Keratinocyte (primary cell): ENCODE measurements at regions not wholly inside any gene's neighbourhood (a gene's known extent, or its start where the extent isn't known, plus 50 kb on each side); places are given as distances from the start of the nearest gene placed in this dataset.
"Not testable (repeated sequence)": the region's sequence is repeated elsewhere in the genome, so short reads cannot be mapped to it uniquely, and the experiment has no call there.

Experiments
- DNase-seq: peaks from one replicate; pipeline ENCODE4 v3.0.0-alpha.2; 2011; ENCODE audit warnings: low read depth, missing footprints, low spot score
- FAIRE-seq: peaks from 2 replicates; lab custom pipeline; 2011; peaks lifted over from hg19 to GRCh38; lab: Jason Lieb, UNC
- H2AFZ ChIP-seq: 2 replicates; pipeline ENCODE4 v1.6.0; 2012; ENCODE audit warnings: low read length, control low read depth, inconsistent platforms; ENCODE audit not compliant: control insufficient read depth
- H3K27ac ChIP-seq: 2 replicates; pipeline ENCODE4 v1.5.1; 2011; ENCODE audit warnings: low read length; ENCODE audit not compliant: control insufficient read depth, insufficient read depth
- H3K27me3 ChIP-seq: 3 replicates; pipeline ENCODE4 v1.6.0; 2011; ENCODE audit warnings: low read length; ENCODE audit not compliant: control insufficient read depth, insufficient read depth; ENCODE audit errors: extremely low read depth
- H3K36me3 ChIP-seq, 2 experiments: 2 replicates in 1 of 2; 3 replicates in 1 of 2; pipeline ENCODE4 v1.5.1; 2011; ENCODE audit warnings: low read length in 2 of 2, mild to moderate bottlenecking in 1 of 2; ENCODE audit not compliant: control insufficient read depth in 2 of 2, insufficient read depth in 2 of 2; ENCODE audit errors: extremely low read depth in 1 of 2
- H3K4me1 ChIP-seq: 3 replicates; pipeline ENCODE4 v1.5.1; 2011; ENCODE audit warnings: low read length; ENCODE audit not compliant: control insufficient read depth, insufficient read depth; ENCODE audit errors: extremely low read depth
- H3K4me2 ChIP-seq: 3 replicates; pipeline ENCODE4 v1.6.0; 2011; ENCODE audit warnings: low read depth, low read length; ENCODE audit not compliant: control insufficient read depth, insufficient read depth; ENCODE audit errors: extremely low read depth
- H3K4me3 ChIP-seq, 3 experiments: fragments of 200-600 bp in 1 of 3; sonication (generic) in 1 of 3; 2 replicates in 2 of 3; 3 replicates in 1 of 3; pipeline ENCODE4 v1.5.1; 2011 to 2016; ENCODE audit warnings: low read length in 3 of 3, mild to moderate bottlenecking in 3 of 3, control low read depth in 2 of 3, inconsistent platforms in 1 of 3, low read depth in 1 of 3, mixed read lengths in 1 of 3, mixed run types in 1 of 3, moderate library complexity in 1 of 3; ENCODE audit not compliant: control insufficient read depth in 2 of 3, insufficient read depth in 2 of 3; ENCODE audit errors: extremely low read depth in 1 of 3
- H3K79me2 ChIP-seq: 2 replicates; pipeline ENCODE4 v1.6.0; 2012; ENCODE audit warnings: low read length; ENCODE audit not compliant: control insufficient read depth, insufficient read depth
- H3K9ac ChIP-seq: 3 replicates; pipeline ENCODE4 v1.6.0; 2011; ENCODE audit warnings: low read length; ENCODE audit not compliant: control insufficient read depth, insufficient read depth; ENCODE audit errors: extremely low read depth
- H3K9me1 ChIP-seq: 3 replicates; pipeline ENCODE4 v1.6.0; 2011; ENCODE audit warnings: low read length; ENCODE audit not compliant: control insufficient read depth, insufficient read depth; ENCODE audit errors: extremely low read depth
- H3K9me3 ChIP-seq: 2 replicates; pipeline ENCODE4 v1.5.1; 2012; ENCODE audit warnings: low read depth, low read length; ENCODE audit not compliant: control insufficient read depth
- H4K20me1 ChIP-seq: 3 replicates; pipeline ENCODE4 v1.6.0; 2011; ENCODE audit warnings: low read length; ENCODE audit not compliant: control insufficient read depth, insufficient read depth; ENCODE audit errors: extremely low read depth
- EZH2 ChIP-seq: IDR thresholded peaks from one replicate; pipeline ENCODE4 v1.6.1; 2012; ENCODE audit warnings: inconsistent platforms, mild to moderate bottlenecking, low read length, moderate library complexity
- dilution Hi-C: fragments of 300-500 bp; cut with MboI; formaldehyde crosslinking; loops from one replicate; pipeline ENCODE4 v1.7.0; 2020; ENCODE audit warnings: low sequenced_read_pairs; ENCODE audit not compliant: extremely low pct_ligation_motif_present
- TF ChIP-seq, protein P1 (sequence below), 3 experiments: IDR thresholded peaks in 1 of 3; conservative IDR thresholded peaks in 1 of 3; optimal IDR thresholded peaks in 1 of 3; 2 replicates in 2 of 3; 3 replicates in 1 of 3; pipeline versions ENCODE3 to v1.5.1; 2011; ENCODE audit warnings: low read length in 3 of 3, mild to moderate bottlenecking in 3 of 3, moderate library complexity in 2 of 3, control low read depth in 1 of 3, inconsistent platforms in 1 of 3; ENCODE audit not compliant: insufficient read depth in 2 of 3; ENCODE audit errors: extremely low read depth in 1 of 3

DNA sequence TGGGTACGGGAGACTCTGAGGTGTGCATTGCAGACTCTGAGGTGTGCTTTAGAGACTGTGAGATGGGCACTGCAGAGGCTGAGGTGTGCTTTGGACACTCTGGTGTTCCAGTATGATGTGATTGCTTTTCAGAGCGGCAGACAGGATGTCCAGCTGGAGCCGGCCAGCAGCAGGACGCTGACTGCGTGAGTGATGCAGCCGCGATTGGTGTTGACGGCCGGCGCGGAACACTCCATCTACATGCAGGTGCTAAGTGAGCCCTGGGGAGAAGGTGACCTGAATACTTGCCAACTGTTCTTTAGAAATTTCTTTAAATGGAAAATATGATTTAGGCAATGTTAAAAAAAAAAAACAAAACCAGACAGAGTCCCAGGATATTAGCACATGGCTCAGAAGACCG, 103.1 kb upstream of the PPP2R3B start:
- H3K9ac ChIP-seq = no peak overlapping the region
- H2AFZ ChIP-seq = no peak overlapping the region
- H4K20me1 ChIP-seq = no peaks in the 10 kb centered on the region
- TF ChIP-seq, protein P1, sequence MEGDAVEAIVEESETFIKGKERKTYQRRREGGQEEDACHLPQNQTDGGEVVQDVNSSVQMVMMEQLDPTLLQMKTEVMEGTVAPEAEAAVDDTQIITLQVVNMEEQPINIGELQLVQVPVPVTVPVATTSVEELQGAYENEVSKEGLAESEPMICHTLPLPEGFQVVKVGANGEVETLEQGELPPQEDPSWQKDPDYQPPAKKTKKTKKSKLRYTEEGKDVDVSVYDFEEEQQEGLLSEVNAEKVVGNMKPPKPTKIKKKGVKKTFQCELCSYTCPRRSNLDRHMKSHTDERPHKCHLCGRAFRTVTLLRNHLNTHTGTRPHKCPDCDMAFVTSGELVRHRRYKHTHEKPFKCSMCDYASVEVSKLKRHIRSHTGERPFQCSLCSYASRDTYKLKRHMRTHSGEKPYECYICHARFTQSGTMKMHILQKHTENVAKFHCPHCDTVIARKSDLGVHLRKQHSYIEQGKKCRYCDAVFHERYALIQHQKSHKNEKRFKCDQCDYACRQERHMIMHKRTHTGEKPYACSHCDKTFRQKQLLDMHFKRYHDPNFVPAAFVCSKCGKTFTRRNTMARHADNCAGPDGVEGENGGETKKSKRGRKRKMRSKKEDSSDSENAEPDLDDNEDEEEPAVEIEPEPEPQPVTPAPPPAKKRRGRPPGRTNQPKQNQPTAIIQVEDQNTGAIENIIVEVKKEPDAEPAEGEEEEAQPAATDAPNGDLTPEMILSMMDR (optimal IDR thresholded peaks at IDR 0.05 in 1 of 3, IDR thresholded peaks at IDR 0.05 in 1 of 3, conservative IDR thresholded peaks at IDR 0.05 in 1 of 3; ENCODE audit: extremely low read depth in 1 of 3, insufficient read depth in 2 of 3, low read length in 3 of 3) = no peak
- TF ChIP-seq EZH2 = no peak
- H3K4me2 ChIP-seq = no peak overlapping the region
- H3K36me3 ChIP-seq = no peaks in the 10 kb centered on the region
- H3K9me1 ChIP-seq = no peaks in the 10 kb centered on the region
- no peak overlapping the region for H3K4me3 ChIP-seq
- no peak overlapping the region for H3K27ac ChIP-seq
- H3K4me1 ChIP-seq = no peaks in the 10 kb centered on the region
- no peak for DNase-seq
- H3K79me2 ChIP-seq = no peaks in the 10 kb centered on the region
- no peaks in the 10 kb centered on the region for H3K27me3 ChIP-seq
- peaks cover 15% of the 10 kb centered on the region for H3K9me3 ChIP-seq
- no peak for FAIRE-seq
- dilution Hi-C loops = no loop called here

DNA sequence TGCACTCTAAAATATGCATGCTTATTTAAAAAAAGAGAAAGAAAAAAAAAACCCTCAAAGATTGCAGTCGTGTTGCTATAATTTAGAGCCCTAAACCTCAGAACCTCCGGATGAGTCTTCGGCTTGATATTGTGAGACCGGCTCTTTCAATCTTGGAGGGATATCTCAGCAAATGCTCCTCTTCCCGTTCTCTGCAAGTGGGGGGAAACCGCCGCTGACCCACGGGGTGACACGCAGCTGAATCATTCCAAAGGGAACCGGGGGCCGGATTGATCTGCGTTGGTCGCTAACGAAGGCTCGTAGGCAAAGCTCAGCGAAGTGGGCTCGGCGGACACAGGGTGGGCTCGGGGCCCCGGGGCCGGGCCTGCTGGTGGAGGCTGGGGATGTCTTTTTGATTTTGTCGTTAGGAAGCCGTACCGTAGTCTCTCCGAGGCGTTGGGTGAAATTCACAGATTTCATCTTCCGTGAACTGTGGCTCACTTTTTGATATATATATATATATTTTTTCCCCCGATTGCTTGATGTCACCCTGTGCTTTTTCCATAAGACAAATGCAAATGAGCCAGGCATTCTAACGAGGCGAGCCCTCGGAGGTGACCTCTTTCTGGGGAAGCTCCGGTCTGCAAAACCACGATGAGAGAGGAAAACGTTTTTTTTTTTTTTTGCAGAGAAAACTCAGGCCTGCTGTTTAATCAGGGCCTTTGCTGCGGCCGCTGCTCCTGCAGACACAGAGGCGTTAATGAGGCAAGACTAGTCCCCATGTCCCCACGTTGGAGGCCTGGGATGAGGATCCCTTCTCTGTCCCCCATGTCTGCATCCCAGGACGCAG, 110.7 kb upstream of the PPP2R3B start:
- no peak overlapping the region for H3K27ac ChIP-seq
- DNase-seq = no peak
- H4K20me1 ChIP-seq = no peaks in the 10 kb centered on the region
- H3K79me2 ChIP-seq = no peaks in the 10 kb centered on the region
- H2AFZ ChIP-seq = no peak overlapping the region
- H3K4me3 ChIP-seq = no peak overlapping the region
- dilution Hi-C loops = no loop called here
- no peak overlapping the region for H3K9ac ChIP-seq
- FAIRE-seq = no peak
- no peaks in the 10 kb centered on the region for H3K36me3 ChIP-seq
- H3K4me2 ChIP-seq = no peak overlapping the region
- H3K4me1 ChIP-seq = no peaks in the 10 kb centered on the region
- no peaks in the 10 kb centered on the region for H3K27me3 ChIP-seq
- H3K9me3 ChIP-seq = peaks cover 22% of the 10 kb centered on the region
- TF ChIP-seq, protein P1 (optimal IDR thresholded peaks at IDR 0.05 in 1 of 3, IDR thresholded peaks at IDR 0.05 in 1 of 3, conservative IDR thresholded peaks at IDR 0.05 in 1 of 3; ENCODE audit: extremely low read depth in 1 of 3, insufficient read depth in 2 of 3, low read length in 3 of 3) = no peak
- no peak for TF ChIP-seq EZH2
- H3K9me1 ChIP-seq = no peaks in the 10 kb centered on the region

DNA sequence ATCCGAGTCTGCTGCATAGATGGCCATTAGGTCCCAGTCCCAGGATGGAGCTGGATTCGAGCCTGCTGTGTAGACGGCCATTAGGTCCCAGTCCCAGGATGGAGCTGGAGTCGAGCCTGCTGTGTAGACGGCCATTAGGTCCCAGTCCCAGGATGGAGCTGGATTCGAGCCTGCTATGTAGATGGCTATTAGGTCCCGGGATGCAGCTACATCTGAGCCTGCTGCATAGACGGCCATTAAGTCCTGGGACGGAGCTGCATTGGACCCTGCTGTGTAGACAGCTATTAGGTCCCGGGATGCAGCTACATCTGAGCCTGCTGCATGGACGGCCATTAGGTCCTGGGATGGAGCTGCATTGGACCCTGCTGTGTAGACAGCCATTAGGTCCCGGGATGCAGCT, 112.2 kb upstream of the PPP2R3B start:
- H3K79me2 ChIP-seq, H3K27ac ChIP-seq, DNase-seq, H3K9me1 ChIP-seq, H3K9ac ChIP-seq, dilution Hi-C loops, H3K4me2 ChIP-seq, H3K4me3 ChIP-seq, H3K27me3 ChIP-seq, H4K20me1 ChIP-seq, FAIRE-seq, H3K36me3 ChIP-seq, H2AFZ ChIP-seq, H3K4me1 ChIP-seq: not testable (repeated sequence)
- peaks cover 13% of the 10 kb centered on the region for H3K9me3 ChIP-seq
